ENCODE measurements at regions not wholly inside any gene's neighbourhood (a gene's known extent, or its start where the extent isn't known, plus 50 kb on each side); places are given as distances from the start of the nearest gene placed in this dataset.

- H3K36me3 ChIP-seq (ENCODE audit: control insufficient read depth in 2 of 4, insufficient read depth in 4 of 4, low read length in 3 of 4): no peaks in the 10 kb centered on the region
- DNase-seq (ENCODE audit: low read depth in 1 of 2, low spot score in 2 of 2): no peak
- no peaks in the 10 kb centered on the region for H3K79me1 ChIP-seq (ENCODE audit: low read depth, low read length)
- H3K56ac ChIP-seq (replicated peaks; ENCODE audit: insufficient read length, low read depth, low read length): no peak overlapping the region
- H3K18ac ChIP-seq (ENCODE audit: extremely low read depth, low read length): no peak overlapping the region
- H4K5ac ChIP-seq (ENCODE audit: insufficient read length, low read depth, low read length): no peak overlapping the region
- no peak overlapping the region for H3K9ac ChIP-seq (replicated peaks in 1 of 4; ENCODE audit: extremely low read depth in 1 of 4, low read depth in 3 of 4, low read length in 3 of 4)
- no peak overlapping the region for H3K23ac ChIP-seq (ENCODE audit: insufficient read length)
- no peak overlapping the region for H3K14ac ChIP-seq (ENCODE audit: insufficient read length)
- no peak for FAIRE-seq
- H2AK5ac ChIP-seq (ENCODE audit: low read depth, low read length): no peak overlapping the region
- no peak overlapping the region for H4K8ac ChIP-seq (ENCODE audit: extremely low read depth, insufficient read depth, low read length)
- no peak overlapping the region for H3K27ac ChIP-seq (ENCODE audit: low read depth, low read length)
- no peaks in the 10 kb centered on the region for H3K23me2 ChIP-seq (ENCODE audit: low read depth, low read length)
- H3K4me3 ChIP-seq (ENCODE audit: extremely low read depth in 1 of 4, insufficient read depth in 2 of 4, low read depth in 3 of 4, low read length in 4 of 4): no peak overlapping the region
- H3K4me1 ChIP-seq (replicated peaks in 1 of 4; ENCODE audit: control insufficient read depth in 3 of 4, insufficient read depth in 4 of 4, low read length in 3 of 4): no peaks in the 10 kb centered on the region
- H2BK5ac ChIP-seq (ENCODE audit: low read depth, low read length): no peak overlapping the region
- H3K9me3 ChIP-seq (ENCODE audit: insufficient read depth in 2 of 2, low read depth in 1 of 2, low read length in 1 of 2): no peaks in the 10 kb centered on the region
- no peak overlapping the region for H2BK12ac ChIP-seq (ENCODE audit: low read depth, low read length)
- no peak overlapping the region for H2BK20ac ChIP-seq (ENCODE audit: low read length)
- ChIA-PET CTCF (ENCODE audit: partially characterized antibody) (no interaction called here), POLR2A (ENCODE audit: partially characterized antibody) (no interaction called here)
- no peak overlapping the region for H2AFZ ChIP-seq (ENCODE audit: low read length)
- no peak overlapping the region for H4K91ac ChIP-seq (replicated peaks; ENCODE audit: insufficient read length, low read length)
- no peak overlapping the region for H3K4ac ChIP-seq (replicated peaks; ENCODE audit: insufficient read length, low read depth, low read length)
- no peak overlapping the region for H3K4me2 ChIP-seq (ENCODE audit: insufficient read depth in 1 of 2, low read depth in 2 of 2, low read length in 2 of 2)
- H4K20me1 ChIP-seq (replicated peaks in 1 of 2; ENCODE audit: control insufficient read depth in 1 of 2, insufficient read depth in 2 of 2, low read length in 2 of 2): no peaks in the 10 kb centered on the region
- no peak overlapping the region for H2BK120ac ChIP-seq (replicated peaks; ENCODE audit: low read depth, low read length)
- H3K27me3 ChIP-seq (replicated peaks in 1 of 4; ENCODE audit: control insufficient read depth in 3 of 4, extremely low read depth in 1 of 4, insufficient read depth in 3 of 4, low read length in 3 of 4): no peaks in the 10 kb centered on the region
- H2BK15ac ChIP-seq (ENCODE audit: low read length): no peak overlapping the region
- 97% methylated on average over 2 of the region's 2 CpGs; no CpG with 5 or more reads in 1 of the 2 experiments for WGBS, 2 experiments (ENCODE audit: extremely low coverage in 1 of 2, insufficient coverage in 1 of 2, insufficient read length in 1 of 2, insufficient replicate concordance in 2 of 2, low coverage in 1 of 2, low lambda C conversion rate in 2 of 2, missing lambda C conversion rate in 1 of 2)
- H3K79me2 ChIP-seq (ENCODE audit: control insufficient read depth in 1 of 2, insufficient read depth in 2 of 2, low read length in 2 of 2): no peaks in the 10 kb centered on the region
- TF ChIP-seq CHD1 (IDR thresholded peaks at IDR 0.05; ENCODE audit: low read depth, low read length) (no peak), E2F6 (IDR thresholded peaks at IDR 0.05) (no peak), RXRA (IDR thresholded peaks at IDR 0.05; ENCODE audit: insufficient read depth, low read depth, low read length) (no peak), KDM4A (IDR thresholded peaks at IDR 0.05; ENCODE audit: low read depth, low read length, severe bottlenecking) (no peak), SIX5 (IDR thresholded peaks at IDR 0.05; ENCODE audit: low read depth, low read length) (no peak), SRF (IDR thresholded peaks at IDR 0.05; ENCODE audit: low read depth, low read length) (no peak), ASH2L (IDR thresholded peaks at IDR 0.05; ENCODE audit: low read length) (no peak), EP300 (IDR thresholded peaks at IDR 0.05; ENCODE audit: borderline replicate concordance in 1 of 2, low read depth in 2 of 2, low read length in 2 of 2) (no peak), CBX8 (IDR thresholded peaks at IDR 0.05; ENCODE audit: borderline replicate concordance, low read depth, low read length) (no peak), CREB1 (IDR thresholded peaks at IDR 0.05) (no peak), FOSL1 (IDR thresholded peaks at IDR 0.05; ENCODE audit: insufficient read depth, low read depth, low read length) (no peak), HDAC2 (IDR thresholded peaks at IDR 0.05; ENCODE audit: borderline replicate concordance in 1 of 2, low read depth in 2 of 2, low read length in 2 of 2) (no peak), SP4 (IDR thresholded peaks at IDR 0.05; ENCODE audit: low read length) (no peak), TEAD4 (IDR thresholded peaks at IDR 0.05; ENCODE audit: low read depth, low read length) (no peak), TBP (IDR thresholded peaks at IDR 0.05; ENCODE audit: low read depth, low read length) (no peak)
Measured at GRCh38 chr5:28284788-28285187, 1246.4 kb upstream of the CDH9 start.

Measured in H1 (cell line).